IMR-90 (cell line): ENCODE measurements at regions not wholly inside any gene's neighbourhood (a gene's known extent, or its start where the extent isn't known, plus 50 kb on each side); places are given as distances from the start of the nearest gene placed in this dataset.

Experiments
- ATAC-seq: fragments of 200-7000 bp; cut with Tn5 transposase; 2 replicates; pipeline ENCODE4 v1.9.1; 2020; ENCODE audit warnings: low read depth, mild to moderate bottlenecking, moderate library complexity
- BruUV-seq: library from RNA; stranded (reverse); fragments of 400-500 nt; replicated peaks from 2 replicates; lab custom pipeline; 2021; lab: Mats Ljungman, UMichigan
- CTCF ChIA-PET: fragments of 300-600 bp; formaldehyde crosslinking; extraction: SDS; loops from one replicate; lab custom pipeline; 2021; ENCODE audit warnings: antibody characterized with exemption; lab: Yijun Ruan, JAX
- POLR2A ChIA-PET: fragments of 300-600 bp; sonication (Branson Sonifier 250); formaldehyde crosslinking; loops from one replicate; lab custom pipeline; 2022; ENCODE audit warnings: antibody characterized with exemption; ENCODE audit not compliant: unreplicated experiment; lab: Charles Lee
- DNase-seq: peaks from one replicate; pipeline ENCODE4 v3.0.0; 2013
- H2AFZ ChIP-seq: replicated peaks from 2 replicates; pipeline ENCODE3; 2013; ENCODE audit warnings: low read length, mild to moderate bottlenecking; ENCODE audit not compliant: poor library complexity
- H2AK5ac ChIP-seq: 2 replicates; pipeline ENCODE4 v1.6.1; 2013; ENCODE audit warnings: low read depth, low read length, inconsistent platforms
- H2AK9ac ChIP-seq: replicated peaks from 2 replicates; pipeline ENCODE3; 2013; ENCODE audit warnings: mild to moderate bottlenecking, low read depth, low read length, moderate library complexity; ENCODE audit not compliant: poor library complexity
- H2BK120ac ChIP-seq: 2 replicates; pipeline ENCODE4 v1.6.1; 2013; ENCODE audit warnings: low read depth, low read length, inconsistent platforms
- H2BK15ac ChIP-seq: 3 replicates; pipeline ENCODE4 v1.6.1; 2013; ENCODE audit warnings: low read depth, low read length, inconsistent platforms
- H2BK20ac ChIP-seq: 2 replicates; pipeline ENCODE4 v1.6.1; 2013; ENCODE audit warnings: low read depth, mild to moderate bottlenecking, inconsistent platforms, low read length, moderate library complexity
- H2BK5ac ChIP-seq: 2 replicates; pipeline ENCODE4 v1.6.1; 2013; ENCODE audit warnings: mild to moderate bottlenecking, low read depth, low read length, inconsistent platforms; ENCODE audit not compliant: poor library complexity, severe bottlenecking
- H3K14ac ChIP-seq: replicated peaks from 2 replicates; pipeline ENCODE4 v1.6.1; 2013; ENCODE audit warnings: low read depth, low read length, inconsistent platforms
- H3K18ac ChIP-seq: 2 replicates; pipeline ENCODE4 v1.6.1; 2013; ENCODE audit warnings: low read depth, low read length, control low read depth
- H3K23ac ChIP-seq: 2 replicates; pipeline ENCODE4 v1.6.1; 2013; ENCODE audit warnings: low read depth, low read length, inconsistent platforms
- H3K27ac ChIP-seq: 2 replicates; pipeline ENCODE4 v1.5.1; 2013; ENCODE audit warnings: mild to moderate bottlenecking, control low read depth, low read length; ENCODE audit not compliant: insufficient read depth
- H3K27me3 ChIP-seq: 2 replicates; pipeline ENCODE4 v1.6.1; 2013; ENCODE audit warnings: low read length; ENCODE audit not compliant: control insufficient read depth, insufficient read depth
- H3K36me3 ChIP-seq: 2 replicates; pipeline ENCODE4 v1.6.1; 2013; ENCODE audit warnings: low read length, mixed read lengths; ENCODE audit not compliant: control insufficient read depth, insufficient read depth
- H3K4ac ChIP-seq: 2 replicates; pipeline ENCODE4 v1.6.1; 2013; ENCODE audit warnings: low read depth, low read length, inconsistent platforms
- H3K4me1 ChIP-seq: 2 replicates; pipeline ENCODE4 v1.6.1; 2013; ENCODE audit warnings: low read length, mixed read lengths; ENCODE audit not compliant: control insufficient read depth, insufficient read depth
- H3K4me2 ChIP-seq: 2 replicates; pipeline ENCODE4 v1.6.1; 2013; ENCODE audit warnings: low read depth, mild to moderate bottlenecking, control low read depth, low read length, moderate library complexity
- H3K4me3 ChIP-seq: 2 replicates; pipeline ENCODE4 v1.5.1; 2013; ENCODE audit warnings: low read depth, mild to moderate bottlenecking, control low read depth, low read length, moderate library complexity; ENCODE audit not compliant: insufficient read depth
- H3K56ac ChIP-seq: 2 replicates; pipeline ENCODE4 v1.6.1; 2013; ENCODE audit warnings: low read length, inconsistent platforms; ENCODE audit not compliant: insufficient read depth; ENCODE audit errors: extremely low read depth
- H3K79me1 ChIP-seq, 2 experiments: 2 replicates each; pipeline ENCODE4 v1.6.1; 2013; ENCODE audit warnings: low read length in 2 of 2, inconsistent platforms in 1 of 2, low read depth in 1 of 2
- H3K9ac ChIP-seq: 2 replicates; pipeline ENCODE4 v1.6.1; 2013; ENCODE audit warnings: low read depth, low read length, control low read depth
- H3K9me1 ChIP-seq: 2 replicates; pipeline ENCODE4 v1.6.1; 2013; ENCODE audit warnings: low read length, inconsistent platforms; ENCODE audit not compliant: insufficient read depth
- H3K9me3 ChIP-seq: 2 replicates; pipeline ENCODE4 v1.6.1; 2013; ENCODE audit warnings: low read length; ENCODE audit not compliant: control insufficient read depth, insufficient read depth
- H4K20me1 ChIP-seq: 2 replicates; pipeline ENCODE4 v1.6.1; 2013; ENCODE audit warnings: low read length, inconsistent platforms; ENCODE audit not compliant: insufficient read depth
- H4K5ac ChIP-seq: 2 replicates; pipeline ENCODE4 v1.6.1; 2013; ENCODE audit warnings: mild to moderate bottlenecking, low read depth, low read length, control low read depth
- H4K8ac ChIP-seq, 2 experiments: 2 replicates each; pipeline ENCODE4 v1.6.1; 2013; ENCODE audit warnings: low read depth in 2 of 2, low read length in 2 of 2, control low read depth in 1 of 2, inconsistent platforms in 1 of 2
- H4K91ac ChIP-seq: 2 replicates; pipeline ENCODE4 v1.6.1; 2013; ENCODE audit warnings: low read depth, low read length, inconsistent platforms; ENCODE audit not compliant: insufficient read depth
- NFE2L2 ChIP-seq: fragments of 150-350 bp; IDR thresholded peaks from 2 replicates; pipeline ENCODE4 v1.6.1; 2016; ENCODE audit warnings: low read depth, mild to moderate bottlenecking, low read length
- WGBS, 2 experiments: methylation state at CpG; one replicate each; pipeline versions ENCODE4 v1.1.5 to v1.1.7; 2013; ENCODE audit warnings: missing lambda C conversion rate in 2 of 2; ENCODE audit not compliant: insufficient read length in 1 of 2; ENCODE audit errors: extremely low coverage in 2 of 2; 5-methylcytosine and 5-hydroxymethylcytosine counted together
- dilution Hi-C: fragments of 300-500 bp; cut with HindIII; formaldehyde crosslinking; loops from one replicate; pipeline ENCODE4 v1.14.3; 2018; ENCODE audit warnings: low sequenced_read_pairs; ENCODE audit not compliant: unreplicated experiment
- in situ Hi-C: fragments of 300-500 bp; cut with MboI; formaldehyde crosslinking; loops from 3 replicates; pipeline ENCODE4 v1.14.3; 2019; ENCODE audit warnings: low sequenced_read_pairs, inconsistent platforms, mixed read lengths
- intact Hi-C: fragments of 100-400 bp; cut with micrococcal nuclease; formaldehyde crosslinking; loops from 2 replicates; pipeline ENCODE4 v1.10.0; 2022
- TF ChIP-seq, protein P1 (sequence below): conservative IDR thresholded peaks from 2 replicates; pipeline ENCODE4 v1.5.1; 2012; ENCODE audit warnings: mild to moderate bottlenecking, low read depth, low read length, improper control_type of control experiment

DNA sequence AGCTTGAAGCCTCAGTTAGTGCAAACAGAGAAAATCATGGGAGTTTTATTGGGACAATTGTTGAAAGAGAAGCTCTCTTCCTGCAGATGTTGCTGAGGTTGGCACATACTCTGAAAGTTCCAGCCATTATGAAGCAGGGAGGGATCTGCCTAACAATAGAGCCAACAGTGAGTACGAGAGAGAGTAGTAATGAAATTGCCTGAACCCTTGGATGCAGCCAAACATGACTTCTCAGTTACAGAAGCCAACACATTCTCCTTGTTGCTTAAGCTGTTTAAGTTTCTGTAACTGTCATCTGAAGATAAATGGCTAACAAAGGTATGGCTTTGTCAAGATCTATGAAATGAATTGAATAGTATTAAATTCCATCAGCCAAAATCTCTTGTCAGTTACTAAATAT, 211.0 kb upstream of the TTC14 start:
- dilution Hi-C loops (no loop called here), in situ Hi-C loops (no loop called here), intact Hi-C loops (no loop called here)
- no peak for DNase-seq
- WGBS, 2 experiments: no CpG with 5 or more reads among the region's 1 CpG
- Histone ChIP-seq H3K36me3 (no peaks in the 10 kb centered on the region), H4K8ac (no peak overlapping the region), H2BK120ac (no peak overlapping the region), H3K4me1 (no peaks in the 10 kb centered on the region), H4K20me1 (no peaks in the 10 kb centered on the region), H3K27ac (no peak overlapping the region), H4K91ac (no peak overlapping the region), H3K9me1 (no peaks in the 10 kb centered on the region), H3K18ac (no peak overlapping the region), H3K4me2 (no peak overlapping the region), H3K9me3 (no peaks in the 10 kb centered on the region), H3K27me3 (no peaks in the 10 kb centered on the region), H2BK5ac (no peak overlapping the region), H2BK15ac (no peak overlapping the region), H3K23ac (no peak overlapping the region), H3K56ac (no peak overlapping the region), H2BK20ac (no peak overlapping the region), H3K4ac (no peak overlapping the region), H3K79me1 (no peaks in the 10 kb centered on the region), H2AFZ (no peak overlapping the region), H2AK9ac (no peak overlapping the region), H4K5ac (no peak overlapping the region), H2AK5ac (no peak overlapping the region), H3K9ac (no peak overlapping the region), H3K4me3 (no peak overlapping the region), H3K14ac (no peak overlapping the region)
- CTCF ChIA-PET: no interaction called here
- no TSS peak for BruUV-seq
- no peak for ATAC-seq
- POLR2A ChIA-PET: no interaction called here
- TF ChIP-seq, protein P1, sequence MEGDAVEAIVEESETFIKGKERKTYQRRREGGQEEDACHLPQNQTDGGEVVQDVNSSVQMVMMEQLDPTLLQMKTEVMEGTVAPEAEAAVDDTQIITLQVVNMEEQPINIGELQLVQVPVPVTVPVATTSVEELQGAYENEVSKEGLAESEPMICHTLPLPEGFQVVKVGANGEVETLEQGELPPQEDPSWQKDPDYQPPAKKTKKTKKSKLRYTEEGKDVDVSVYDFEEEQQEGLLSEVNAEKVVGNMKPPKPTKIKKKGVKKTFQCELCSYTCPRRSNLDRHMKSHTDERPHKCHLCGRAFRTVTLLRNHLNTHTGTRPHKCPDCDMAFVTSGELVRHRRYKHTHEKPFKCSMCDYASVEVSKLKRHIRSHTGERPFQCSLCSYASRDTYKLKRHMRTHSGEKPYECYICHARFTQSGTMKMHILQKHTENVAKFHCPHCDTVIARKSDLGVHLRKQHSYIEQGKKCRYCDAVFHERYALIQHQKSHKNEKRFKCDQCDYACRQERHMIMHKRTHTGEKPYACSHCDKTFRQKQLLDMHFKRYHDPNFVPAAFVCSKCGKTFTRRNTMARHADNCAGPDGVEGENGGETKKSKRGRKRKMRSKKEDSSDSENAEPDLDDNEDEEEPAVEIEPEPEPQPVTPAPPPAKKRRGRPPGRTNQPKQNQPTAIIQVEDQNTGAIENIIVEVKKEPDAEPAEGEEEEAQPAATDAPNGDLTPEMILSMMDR: no peak
- no peak for TF ChIP-seq NFE2L2
